ENCODE measurements at regions not wholly inside any gene's neighbourhood (a gene's known extent, or its start where the extent isn't known, plus 50 kb on each side); places are given as distances from the start of the nearest gene placed in this dataset.

- no peak for TF ChIP-seq CTCF (IDR thresholded peaks at IDR 0.05)
- no peak for TF ChIP-seq POLR2A (IDR thresholded peaks at IDR 0.05)
These were observed 169.3 kb upstream of the E2F8 start for GRCh38 chr11:19410032-19410431.

Data from adrenal gland (tissue), 5 donors.